Breast epithelium (tissue), 4 donors: ENCODE measurements at regions not wholly inside any gene's neighbourhood (a gene's known extent, or its start where the extent isn't known, plus 50 kb on each side); places are given as distances from the start of the nearest gene placed in this dataset.

Experiments used
- DNase-seq, 2 donors: peaks; one replicate each; pipeline ENCODE4 v3.0.0-alpha.2; 2019; ENCODE audit warnings: low spot score in 2 of 2
- H3K27ac ChIP-seq, 2 donors: fragments of 200-600 bp; sonication (generic) in 1 of 2; one replicate each; pipeline ENCODE4 v1.5.1; 2016 to 2019; ENCODE audit warnings: mild to moderate bottlenecking in 1 of 2
- H3K27me3 ChIP-seq, 2 donors: fragments of 200-600 bp; sonication (generic) in 1 of 2; one replicate each; pipeline versions ENCODE4 v1.5.1 to v1.6.0; 2017 to 2019; ENCODE audit warnings: control low read depth in 1 of 2, mild to moderate bottlenecking in 1 of 2
- H3K36me3 ChIP-seq: fragments of 200-600 bp; one replicate; pipeline ENCODE4 v1.5.1; 2019
- H3K4me1 ChIP-seq, 2 donors: fragments of 200-600 bp; sonication (generic); one replicate each; pipeline ENCODE4 v1.5.1; 2016 to 2019; ENCODE audit warnings: control low read depth in 1 of 2
- H3K4me3 ChIP-seq, 3 donors: fragments of 200-600 bp; sonication (generic); 1 replicate in 2 of 3; 2 replicates in 1 of 3; pipeline ENCODE4 v1.5.1; 2016 to 2019; ENCODE audit warnings: mild to moderate bottlenecking in 3 of 3, moderate library complexity in 2 of 3
- H3K9me3 ChIP-seq, 2 donors: fragments of 200-600 bp; sonication (generic) in 1 of 2; one replicate each; pipeline ENCODE4 v1.5.1; 2016 to 2019; ENCODE audit warnings: control low read depth in 1 of 2
- CTCF ChIP-seq, 3 donors: fragments of 450-650 bp; IDR thresholded peaks; one replicate each; pipeline ENCODE4 v1.5.1; 2016 to 2017; ENCODE audit warnings: antibody characterized with exemption in 3 of 3, mild to moderate bottlenecking in 3 of 3, moderate library complexity in 3 of 3
- POLR2A ChIP-seq: fragments of 450-650 bp; IDR thresholded peaks from one replicate; pipeline ENCODE4 v1.6.1; 2016; ENCODE audit warnings: antibody characterized with exemption, mild to moderate bottlenecking, moderate library complexity
- POLR2AphosphoS5 ChIP-seq, 3 donors: sonication (generic); formaldehyde crosslinking; IDR thresholded peaks; one replicate each; pipeline ENCODE4 v1.6.1; 2017; ENCODE audit warnings: antibody characterized with exemption in 3 of 3
- intact Hi-C: fragments of 100-400 bp; cut with DNase I; formaldehyde crosslinking; loops from one replicate; pipeline ENCODE4 v1.15.1; 2023; ENCODE audit warnings: low total_unique reads

GRCh38 chr10:85527616-85528317 is 838.8 kb downstream of the GRID1 start:
- H3K9me3 ChIP-seq, result peaks cover 8 to 11% of the 10 kb centered on the region in 2 donors
- intact Hi-C loops, result no loop called here
- TF ChIP-seq POLR2AphosphoS5 (IDR thresholded peaks at IDR 0.05) (no peak), CTCF (IDR thresholded peaks at IDR 0.05) (no peak), POLR2A (no peak)

GRCh38 chr10:85528318-85528652 is 838.3 kb downstream of the GRID1 start:
- no peak for DNase-seq
- no peak overlapping the region for H3K4me3 ChIP-seq
- H3K27ac ChIP-seq, result no peak overlapping the region
- no peaks in the 10 kb centered on the region for H3K27me3 ChIP-seq
- TF ChIP-seq POLR2A, result no peak
- H3K9me3 ChIP-seq, result peaks cover 8 to 11% of the 10 kb centered on the region in 2 donors
- H3K4me1 ChIP-seq, result no peaks in the 10 kb centered on the region
- no peaks in the 10 kb centered on the region for H3K36me3 ChIP-seq
- intact Hi-C loops, result no loop called here

More at GRCh38 chr10:85527616-85528317, 838.8 kb downstream of the GRID1 start:
- Histone ChIP-seq H3K27ac (no peak overlapping the region), H3K27me3 (no peaks in the 10 kb centered on the region), H3K4me1 (no peaks in the 10 kb centered on the region), H3K36me3 (no peaks in the 10 kb centered on the region), H3K4me3 (no peak overlapping the region)
- no peak for DNase-seq

GRCh38 chr10:85531706-85532105 is 834.9 kb downstream of the GRID1 start:
- TF ChIP-seq POLR2A (no peak), POLR2AphosphoS5 (IDR thresholded peaks at IDR 0.05) (no peak), CTCF (IDR thresholded peaks at IDR 0.05) (no peak)
- intact Hi-C loops, result no loop called here
- Histone ChIP-seq H3K4me3 (no peak overlapping the region), H3K27me3 (no peaks in the 10 kb centered on the region), H3K4me1 (no peaks in the 10 kb centered on the region), H3K9me3 (peaks cover 8 to 11% of the 10 kb centered on the region in 2 donors), H3K36me3 (no peaks in the 10 kb centered on the region), H3K27ac (no peak overlapping the region)
- no peak for DNase-seq

GRCh38 chr10:85532773-85533172 is 833.8 kb downstream of the GRID1 start:
- TF ChIP-seq POLR2A (no peak), CTCF (IDR thresholded peaks at IDR 0.05) (no peak), POLR2AphosphoS5 (IDR thresholded peaks at IDR 0.05) (no peak)
- no peaks in the 10 kb centered on the region for H3K4me1 ChIP-seq
- no peaks in the 10 kb centered on the region for H3K27me3 ChIP-seq
- no peak for DNase-seq
- H3K36me3 ChIP-seq, result no peaks in the 10 kb centered on the region
- intact Hi-C loops, result no loop called here
- peaks cover 7 to 10% of the 10 kb centered on the region in 2 donors for H3K9me3 ChIP-seq
- no peak overlapping the region for H3K27ac ChIP-seq
- no peak overlapping the region for H3K4me3 ChIP-seq

- intact Hi-C loops, result no loop called here
- Histone ChIP-seq H3K36me3 (no peaks in the 10 kb centered on the region), H3K4me3 (no peak overlapping the region), H3K4me1 (no peaks in the 10 kb centered on the region), H3K9me3 (no peaks in the 10 kb centered on the region), H3K27me3 (no peaks in the 10 kb centered on the region), H3K27ac (no peak overlapping the region)
- DNase-seq, result no peak
- no peak for TF ChIP-seq POLR2A
- TF ChIP-seq CTCF (IDR thresholded peaks at IDR 0.05), result no peak
- no peak for TF ChIP-seq POLR2AphosphoS5 (IDR thresholded peaks at IDR 0.05)
Measured at GRCh38 chr10:85535926-85536325, 830.7 kb downstream of the GRID1 start.
